Esophagus squamous epithelium (tissue), 5 donors: ENCODE measurements at regions not wholly inside any gene's neighbourhood (a gene's known extent, or its start where the extent isn't known, plus 50 kb on each side); places are given as distances from the start of the nearest gene placed in this dataset.

Experiments
- DNase-seq: peaks from one replicate; lab custom pipeline; 2025; lab: John Stamatoyannopoulos, UW
- H3K27ac ChIP-seq, 4 donors: fragments of 200-600 bp; sonication (generic); one replicate each; pipeline ENCODE4 v1.5.1; 2016 to 2019; ENCODE audit warnings: mild to moderate bottlenecking in 1 of 4
- H3K27me3 ChIP-seq, 4 donors: fragments of 200-600 bp; sonication (generic); 1 replicate in 3 of 4; 2 replicates in 1 of 4; pipeline versions ENCODE4 v1.5.1 to v1.6.0; 2017 to 2021; ENCODE audit warnings: antibody characterized with exemption in 1 of 4
- H3K36me3 ChIP-seq, 3 donors: fragments of 200-600 bp; sonication (generic); one replicate each; pipeline ENCODE4 v1.5.1; 2016 to 2019
- H3K4me1 ChIP-seq, 3 donors: fragments of 200-600 bp; sonication (generic); one replicate each; pipeline ENCODE4 v1.5.1; 2017 to 2019
- H3K4me3 ChIP-seq, 4 donors: fragments of 200-600 bp; sonication (generic); 1 replicate in 3 of 4; 2 replicates in 1 of 4; pipeline ENCODE4 v1.5.1; 2016 to 2019; ENCODE audit warnings: mild to moderate bottlenecking in 2 of 4, moderate library complexity in 1 of 4
- H3K9me3 ChIP-seq, 3 donors: fragments of 200-600 bp; sonication (generic); one replicate each; pipeline ENCODE4 v1.5.1; 2016 to 2019
- POLR2A ChIP-seq, 4 donors: fragments of 450-650 bp; IDR thresholded peaks; one replicate each; pipeline ENCODE4 v1.6.1; 2017; ENCODE audit warnings: antibody characterized with exemption in 4 of 4, mild to moderate bottlenecking in 4 of 4, moderate library complexity in 3 of 4
- WGBS, 2 donors: methylation state at CpG; one replicate each; pipeline ENCODE4 v1.1.5; 2018; 5-methylcytosine and 5-hydroxymethylcytosine counted together
- intact Hi-C: fragments of 100-400 bp; cut with DNase I; formaldehyde crosslinking; loops from one replicate; pipeline ENCODE4 v1.15.0; 2022
- TF ChIP-seq, protein P1 (sequence below), 6 experiments: fragments of 450-650 bp in 4 of 6; fragments of 200-600 bp in 2 of 6; sonication (generic) in 2 of 6; IDR thresholded peaks; one replicate each; pipeline ENCODE4 v1.5.1; 2016 to 2019; ENCODE audit warnings: antibody characterized with exemption in 6 of 6, mild to moderate bottlenecking in 4 of 6, moderate library complexity in 4 of 6
- donor health status: DM: yes; HTN: yes; CAD: no.

DNA sequence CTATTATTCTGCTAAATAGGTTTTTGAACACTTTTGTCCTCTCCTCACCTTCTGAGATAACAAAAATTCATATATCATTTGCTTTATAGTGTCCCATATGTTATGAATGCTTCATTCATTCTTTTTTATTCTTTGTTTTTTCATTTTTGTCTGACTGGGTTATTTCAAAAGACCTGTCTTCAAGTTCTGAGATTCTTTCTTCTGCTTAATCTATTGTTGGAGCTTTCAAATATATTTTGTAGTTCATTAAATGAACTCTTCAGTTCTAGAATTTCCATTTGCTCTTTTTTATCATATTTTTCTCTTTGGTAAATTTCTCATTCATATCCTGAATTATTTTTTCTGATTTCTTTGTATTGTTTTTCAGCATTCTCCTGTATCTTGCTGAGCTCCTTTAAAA lies 53.1 kb upstream of the SCIN start:
- H3K27ac ChIP-seq = no peak overlapping the region
- no peak for DNase-seq
- H3K36me3 ChIP-seq = no peaks in the 10 kb centered on the region
- H3K4me3 ChIP-seq = no peak overlapping the region
- no peak for TF ChIP-seq POLR2A (IDR thresholded peaks at IDR 0.05)
- TF ChIP-seq, protein P1, sequence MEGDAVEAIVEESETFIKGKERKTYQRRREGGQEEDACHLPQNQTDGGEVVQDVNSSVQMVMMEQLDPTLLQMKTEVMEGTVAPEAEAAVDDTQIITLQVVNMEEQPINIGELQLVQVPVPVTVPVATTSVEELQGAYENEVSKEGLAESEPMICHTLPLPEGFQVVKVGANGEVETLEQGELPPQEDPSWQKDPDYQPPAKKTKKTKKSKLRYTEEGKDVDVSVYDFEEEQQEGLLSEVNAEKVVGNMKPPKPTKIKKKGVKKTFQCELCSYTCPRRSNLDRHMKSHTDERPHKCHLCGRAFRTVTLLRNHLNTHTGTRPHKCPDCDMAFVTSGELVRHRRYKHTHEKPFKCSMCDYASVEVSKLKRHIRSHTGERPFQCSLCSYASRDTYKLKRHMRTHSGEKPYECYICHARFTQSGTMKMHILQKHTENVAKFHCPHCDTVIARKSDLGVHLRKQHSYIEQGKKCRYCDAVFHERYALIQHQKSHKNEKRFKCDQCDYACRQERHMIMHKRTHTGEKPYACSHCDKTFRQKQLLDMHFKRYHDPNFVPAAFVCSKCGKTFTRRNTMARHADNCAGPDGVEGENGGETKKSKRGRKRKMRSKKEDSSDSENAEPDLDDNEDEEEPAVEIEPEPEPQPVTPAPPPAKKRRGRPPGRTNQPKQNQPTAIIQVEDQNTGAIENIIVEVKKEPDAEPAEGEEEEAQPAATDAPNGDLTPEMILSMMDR (IDR thresholded peaks at IDR 0.05) = no peak
- no peaks in the 10 kb centered on the region for H3K4me1 ChIP-seq
- intact Hi-C loops = no loop called here
- no peaks in the 10 kb centered on the region for H3K27me3 ChIP-seq
- H3K9me3 ChIP-seq = peaks cover 0 to 6% (median 0%) of the 10 kb centered on the region in 3 donors

DNA sequence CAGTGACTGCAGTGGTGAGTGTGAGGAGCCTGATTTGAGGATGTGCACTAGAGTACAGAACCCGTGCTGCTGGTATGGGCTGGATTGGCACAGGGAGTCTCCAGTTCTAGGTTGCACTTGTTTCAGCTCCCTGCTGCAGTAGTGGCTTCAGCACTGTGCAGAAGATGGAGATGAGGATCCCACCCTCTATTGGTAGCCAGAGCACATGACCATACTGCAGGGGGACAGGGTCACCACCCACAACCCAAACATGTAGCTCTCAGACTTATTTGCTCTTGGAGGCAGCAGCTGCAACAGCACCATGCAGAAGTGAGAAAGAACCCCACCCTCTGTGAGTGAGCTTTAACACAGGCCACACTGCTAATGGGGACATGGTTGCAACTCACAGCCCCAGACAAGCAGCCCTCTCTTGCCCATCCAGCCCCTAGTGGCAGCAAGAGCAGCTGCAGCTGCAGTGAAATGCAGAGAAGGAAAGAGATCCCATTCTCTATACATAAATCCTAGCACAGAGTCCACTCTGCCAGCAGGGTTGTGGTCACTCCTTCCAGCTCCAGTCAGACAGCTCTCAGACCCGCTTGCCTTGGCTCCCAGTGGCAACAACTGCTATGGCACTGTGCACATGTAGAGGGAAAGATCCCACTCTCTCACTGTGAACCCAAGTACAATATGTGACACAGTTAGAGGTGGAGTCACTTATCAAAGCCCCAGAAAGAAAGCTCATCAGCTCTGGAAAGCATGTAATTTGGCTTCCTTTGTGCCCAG lies 51.4 kb upstream of the SCIN start:
- H3K4me3 ChIP-seq = no peak overlapping the region
- no peaks in the 10 kb centered on the region for H3K4me1 ChIP-seq
- intact Hi-C loops = no loop called here
- H3K27me3 ChIP-seq = no peaks in the 10 kb centered on the region
- H3K36me3 ChIP-seq = no peaks in the 10 kb centered on the region
- DNase-seq = no peak
- TF ChIP-seq, protein P1 (IDR thresholded peaks at IDR 0.05) = peak in 4 of 6 experiments; percentile 16 to 50 (median 31)
- TF ChIP-seq POLR2A (IDR thresholded peaks at IDR 0.05) = no peak
- H3K27ac ChIP-seq = no peak overlapping the region
- 78% methylated on average over 1 of the region's 2 CpGs; no CpG with 5 or more reads in 1 of the 2 donors for WGBS, 2 donors
- H3K9me3 ChIP-seq = peaks cover 0 to 6% (median 0%) of the 10 kb centered on the region in 3 donors

DNA sequence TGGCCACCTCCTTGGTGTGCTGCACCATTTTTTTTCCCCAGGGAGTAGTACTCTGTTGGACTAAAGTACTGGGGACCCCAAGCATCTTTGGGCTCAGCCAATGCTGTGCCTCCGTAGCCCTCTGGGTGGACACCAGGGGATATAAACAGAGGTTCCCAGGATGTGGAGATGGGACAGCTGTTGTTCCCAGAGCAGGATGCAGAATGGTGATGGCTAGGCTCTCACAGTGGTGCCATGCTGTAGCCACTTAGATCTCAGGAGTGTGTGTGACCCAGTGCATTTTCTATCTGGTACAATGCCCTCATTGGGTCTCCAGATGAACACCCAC lies 50.9 kb upstream of the SCIN start:
- Histone ChIP-seq H3K27ac (no peak overlapping the region), H3K9me3 (peaks cover 0 to 6% (median 0%) of the 10 kb centered on the region in 3 donors), H3K36me3 (no peaks in the 10 kb centered on the region), H3K4me1 (no peaks in the 10 kb centered on the region), H3K27me3 (no peaks in the 10 kb centered on the region), H3K4me3 (no peak overlapping the region)
- TF ChIP-seq POLR2A (IDR thresholded peaks at IDR 0.05) = no peak
- TF ChIP-seq, protein P1 (IDR thresholded peaks at IDR 0.05) = no peak
- DNase-seq = no peak
- intact Hi-C loops = loop anchor here (10.0 kb wide), 2 partner anchors 105 to 745 kb away; no protein-coding TSS in a partner anchor
- WGBS, 2 donors = 100% methylated on average over 1 of the region's 1 CpG
